Right atrium auricular region (tissue), 2 donors: ENCODE measurements at regions not wholly inside any gene's neighbourhood (a gene's known extent, or its start where the extent isn't known, plus 50 kb on each side); places are given as distances from the start of the nearest gene placed in this dataset.

ENCODE experiments used
- DNase-seq: peaks from one replicate; pipeline ENCODE4 v3.0.0-alpha.2; 2019; ENCODE audit warnings: low spot score
- H3K27ac ChIP-seq, 2 donors: fragments of 200-600 bp; sonication (generic); 1 replicate in 1 of 2; 2 replicates in 1 of 2; pipeline ENCODE4 v1.5.1; 2016 to 2019
- H3K27me3 ChIP-seq, 2 donors: fragments of 200-600 bp; sonication (generic); one replicate each; pipeline versions ENCODE4 v1.5.1 to v1.6.0; 2017 to 2019
- H3K36me3 ChIP-seq: fragments of 200-600 bp; sonication (generic); one replicate; pipeline ENCODE4 v1.5.1; 2016
- H3K4me1 ChIP-seq, 2 donors: fragments of 200-600 bp; sonication (generic); one replicate each; pipeline versions ENCODE4 v1.5.1 to v1.6.0; 2017 to 2019
- H3K4me3 ChIP-seq, 2 donors: fragments of 200-600 bp; sonication (generic); 1 replicate in 1 of 2; 2 replicates in 1 of 2; pipeline ENCODE4 v1.5.1; 2017 to 2019; ENCODE audit warnings: mild to moderate bottlenecking in 1 of 2, moderate library complexity in 1 of 2
- H3K9me3 ChIP-seq, 2 donors: fragments of 200-600 bp; sonication (generic); one replicate each; pipeline ENCODE4 v1.5.1; 2019
- TF ChIP-seq, protein P1 (sequence below), 2 donors: fragments of 200-600 bp; sonication (generic); IDR thresholded peaks; one replicate each; pipeline ENCODE4 v1.5.1; 2019; ENCODE audit warnings: antibody characterized with exemption in 2 of 2

DNA sequence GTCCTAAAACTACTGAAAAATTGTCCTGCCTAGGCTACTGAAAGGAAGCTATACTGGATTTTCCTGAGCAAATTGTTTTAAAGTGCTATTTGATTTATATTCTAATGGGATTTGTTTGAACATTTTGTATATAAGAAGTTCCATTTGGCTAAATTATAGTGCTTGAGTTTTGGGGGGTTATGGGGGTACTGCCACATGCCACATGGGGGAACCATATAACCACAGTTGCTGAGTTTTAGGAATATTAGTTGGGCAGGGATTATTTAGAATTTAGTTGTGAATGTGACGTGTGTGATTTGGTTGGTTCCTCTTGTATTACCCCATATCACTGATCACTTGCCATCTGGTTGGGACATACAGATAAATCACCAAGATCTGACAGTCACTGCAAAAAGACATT is 224.5 kb upstream of the TAPT1 start:
- TF ChIP-seq, protein P1, sequence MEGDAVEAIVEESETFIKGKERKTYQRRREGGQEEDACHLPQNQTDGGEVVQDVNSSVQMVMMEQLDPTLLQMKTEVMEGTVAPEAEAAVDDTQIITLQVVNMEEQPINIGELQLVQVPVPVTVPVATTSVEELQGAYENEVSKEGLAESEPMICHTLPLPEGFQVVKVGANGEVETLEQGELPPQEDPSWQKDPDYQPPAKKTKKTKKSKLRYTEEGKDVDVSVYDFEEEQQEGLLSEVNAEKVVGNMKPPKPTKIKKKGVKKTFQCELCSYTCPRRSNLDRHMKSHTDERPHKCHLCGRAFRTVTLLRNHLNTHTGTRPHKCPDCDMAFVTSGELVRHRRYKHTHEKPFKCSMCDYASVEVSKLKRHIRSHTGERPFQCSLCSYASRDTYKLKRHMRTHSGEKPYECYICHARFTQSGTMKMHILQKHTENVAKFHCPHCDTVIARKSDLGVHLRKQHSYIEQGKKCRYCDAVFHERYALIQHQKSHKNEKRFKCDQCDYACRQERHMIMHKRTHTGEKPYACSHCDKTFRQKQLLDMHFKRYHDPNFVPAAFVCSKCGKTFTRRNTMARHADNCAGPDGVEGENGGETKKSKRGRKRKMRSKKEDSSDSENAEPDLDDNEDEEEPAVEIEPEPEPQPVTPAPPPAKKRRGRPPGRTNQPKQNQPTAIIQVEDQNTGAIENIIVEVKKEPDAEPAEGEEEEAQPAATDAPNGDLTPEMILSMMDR (IDR thresholded peaks at IDR 0.05): peak in 1 of 2 donors; percentile 16
- H3K36me3 ChIP-seq: no peaks in the 10 kb centered on the region
- no peak overlapping the region for H3K4me3 ChIP-seq
- no peaks in the 10 kb centered on the region for H3K27me3 ChIP-seq
- DNase-seq: no peak
- no peak overlapping the region for H3K27ac ChIP-seq
- no peaks in the 10 kb centered on the region for H3K4me1 ChIP-seq
- no peaks in the 10 kb centered on the region for H3K9me3 ChIP-seq

DNA sequence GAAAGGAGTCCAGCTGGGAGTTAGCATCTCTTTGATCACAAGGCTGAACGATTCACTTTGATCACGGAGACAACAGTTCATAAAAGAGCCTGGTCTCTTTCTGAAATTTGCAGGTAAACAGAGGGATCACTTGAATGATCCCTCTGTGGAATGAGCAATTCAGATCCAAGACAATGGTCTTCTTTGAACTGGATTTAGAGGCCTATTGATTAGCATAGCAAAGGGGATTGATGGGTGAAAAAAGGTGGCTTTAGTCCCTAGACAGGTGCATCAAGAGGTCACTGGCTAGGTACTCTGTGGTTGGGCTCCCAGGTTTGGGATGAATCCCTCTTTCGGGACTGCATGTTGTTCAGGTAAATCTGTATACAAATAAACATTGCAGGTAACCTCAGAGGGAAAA is 223.8 kb upstream of the TAPT1 start:
- no peak for DNase-seq
- Histone ChIP-seq H3K4me1 (no peaks in the 10 kb centered on the region), H3K27me3 (no peaks in the 10 kb centered on the region), H3K27ac (no peak overlapping the region), H3K36me3 (no peaks in the 10 kb centered on the region), H3K9me3 (no peaks in the 10 kb centered on the region), H3K4me3 (no peak overlapping the region)
- TF ChIP-seq, protein P1 (IDR thresholded peaks at IDR 0.05): no peak

DNA sequence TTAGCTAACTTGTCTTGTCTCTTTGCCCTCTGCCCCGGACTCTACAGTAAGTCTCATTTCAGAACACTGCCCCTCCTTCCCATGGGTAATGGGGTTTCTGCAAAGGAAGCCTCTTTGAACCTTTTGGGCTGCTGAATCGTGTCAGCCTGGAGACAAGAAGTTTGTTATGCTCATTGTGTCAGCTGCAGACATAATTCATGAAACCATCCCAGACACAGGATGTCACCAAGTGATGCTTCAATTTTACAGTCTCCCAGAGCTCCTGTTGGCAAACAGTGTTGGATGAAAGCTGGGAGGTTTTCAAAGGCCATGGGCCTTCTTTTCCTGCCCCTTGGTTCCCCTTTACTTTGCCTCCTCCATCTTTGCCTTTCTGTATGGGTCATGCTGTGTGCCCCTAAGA is 223.1 kb upstream of the TAPT1 start:
- H3K27ac ChIP-seq: no peak overlapping the region
- no peak overlapping the region for H3K4me3 ChIP-seq
- DNase-seq: no peak
- no peaks in the 10 kb centered on the region for H3K9me3 ChIP-seq
- no peaks in the 10 kb centered on the region for H3K36me3 ChIP-seq
- no peaks in the 10 kb centered on the region for H3K4me1 ChIP-seq
- no peaks in the 10 kb centered on the region for H3K27me3 ChIP-seq
- TF ChIP-seq, protein P1 (IDR thresholded peaks at IDR 0.05): no peak

GRCh38 chr4:16448241-16448840 is 222.1 kb upstream of the TAPT1 start:
- Histone ChIP-seq H3K4me3 (no peak overlapping the region), H3K9me3 (no peaks in the 10 kb centered on the region), H3K36me3 (no peaks in the 10 kb centered on the region), H3K4me1 (no peaks in the 10 kb centered on the region), H3K27me3 (no peaks in the 10 kb centered on the region), H3K27ac (no peak overlapping the region)
- DNase-seq: no peak
- TF ChIP-seq, protein P1 (IDR thresholded peaks at IDR 0.05): no peak

GRCh38 chr4:16443504-16444088 is 217.3 kb upstream of the TAPT1 start:
- no peak overlapping the region for H3K27ac ChIP-seq
- DNase-seq: no peak
- H3K4me1 ChIP-seq: no peaks in the 10 kb centered on the region
- H3K9me3 ChIP-seq: no peaks in the 10 kb centered on the region
- no peaks in the 10 kb centered on the region for H3K27me3 ChIP-seq
- H3K36me3 ChIP-seq: no peaks in the 10 kb centered on the region
- TF ChIP-seq, protein P1 (IDR thresholded peaks at IDR 0.05): peak; percentile 37 to 71
- H3K4me3 ChIP-seq: no peak overlapping the region

GRCh38 chr4:16442296-16442695 is 216.0 kb upstream of the TAPT1 start:
- H3K4me1 ChIP-seq: no peaks in the 10 kb centered on the region
- H3K27ac ChIP-seq: no peak overlapping the region
- no peaks in the 10 kb centered on the region for H3K36me3 ChIP-seq
- TF ChIP-seq, protein P1 (IDR thresholded peaks at IDR 0.05): no peak
- peaks cover 0 to 8% of the 10 kb centered on the region in 2 donors for H3K9me3 ChIP-seq
- DNase-seq: no peak
- no peak overlapping the region for H3K4me3 ChIP-seq
- H3K27me3 ChIP-seq: no peaks in the 10 kb centered on the region
